Transverse colon (tissue), 4 donors: ENCODE measurements at regions not wholly inside any gene's neighbourhood (a gene's known extent, or its start where the extent isn't known, plus 50 kb on each side); places are given as distances from the start of the nearest gene placed in this dataset.

ENCODE experiments used
- DNase-seq: peaks from one replicate; pipeline ENCODE4 v3.0.0-alpha.2; 2019
- H3K27ac ChIP-seq, 4 donors: fragments of 200-600 bp; sonication (generic); 2 replicates each; pipeline ENCODE4 v1.5.1; 2016 to 2018; ENCODE audit warnings: inconsistent platforms in 4 of 4
- H3K27me3 ChIP-seq: fragments of 200-600 bp; sonication (generic); 2 replicates; pipeline ENCODE4 v1.5.1; 2017; ENCODE audit warnings: inconsistent platforms
- H3K36me3 ChIP-seq, 4 donors: fragments of 200-600 bp; sonication (generic); 2 replicates each; pipeline ENCODE4 v1.5.1; 2017 to 2019; ENCODE audit warnings: inconsistent platforms in 4 of 4
- H3K4me1 ChIP-seq, 4 donors: fragments of 200-600 bp; sonication (generic); 2 replicates each; pipeline ENCODE4 v1.5.1; 2017 to 2020; ENCODE audit warnings: inconsistent platforms in 4 of 4
- H3K4me3 ChIP-seq, 4 donors: fragments of 200-600 bp; sonication (generic); 1 replicate in 1 of 4; 2 replicates in 3 of 4; pipeline versions ENCODE4 v1.5.1 to v1.6.1; 2017 to 2019; ENCODE audit warnings: inconsistent platforms in 4 of 4
- H3K9me3 ChIP-seq, 2 donors: fragments of 200-600 bp; sonication (generic); 2 replicates each; pipeline ENCODE4 v1.5.1; 2017 to 2019; ENCODE audit warnings: inconsistent platforms in 2 of 2
- CTCF ChIP-seq, 5 experiments: fragments of 200-600 bp in 3 of 5; fragments of 450-650 bp in 2 of 5; sonication (generic) in 3 of 5; IDR thresholded peaks; 1 replicate in 2 of 5; 2 replicates in 3 of 5; pipeline ENCODE4 v1.5.1; 2016 to 2017; ENCODE audit warnings: antibody characterized with exemption in 5 of 5, inconsistent platforms in 3 of 5, mild to moderate bottlenecking in 2 of 5, moderate library complexity in 1 of 5
- EP300 ChIP-seq: sonication (generic); formaldehyde crosslinking; IDR thresholded peaks from one replicate; pipeline ENCODE4 v1.6.1; 2017; ENCODE audit warnings: antibody characterized with exemption, low read depth
- POLR2A ChIP-seq: fragments of 450-650 bp; IDR thresholded peaks from one replicate; pipeline ENCODE4 v1.6.1; 2016; ENCODE audit warnings: antibody characterized with exemption, mild to moderate bottlenecking, moderate library complexity
- POLR2AphosphoS5 ChIP-seq, 3 donors: sonication (generic); formaldehyde crosslinking; IDR thresholded peaks; one replicate each; pipeline ENCODE4 v1.6.1; 2016; ENCODE audit warnings: antibody characterized with exemption in 3 of 3
- WGBS, 2 donors: methylation state at CpG; one replicate each; pipeline ENCODE4 v1.1.5; 2018; ENCODE audit warnings: low coverage in 1 of 2; 5-methylcytosine and 5-hydroxymethylcytosine counted together
- in situ Hi-C, 4 donors: fragments of 200-750 bp; cut with MboI; loops; one replicate each; pipeline versions ENCODE4 v1.15.0 to v1.15.1; 2017; ENCODE audit warnings: low sequenced_read_pairs in 3 of 4, low pct_ligation_motif_present in 1 of 4, low pct_unique_long_range_greater_than_20kb in 1 of 4
- intact Hi-C: fragments of 100-400 bp; cut with DNase I; formaldehyde crosslinking; loops from one replicate; pipeline ENCODE4 v1.15.1; 2023; ENCODE audit warnings: low total_unique reads

- Histone ChIP-seq H3K9me3 (no peaks in the 10 kb centered on the region), H3K4me3 (no peak overlapping the region), H3K36me3 (no peaks in the 10 kb centered on the region), H3K4me1 (no peaks in the 10 kb centered on the region), H3K27ac (no peak overlapping the region), H3K27me3 (no peaks in the 10 kb centered on the region)
- intact Hi-C loops = no loop called here
- WGBS, 2 donors = 59 to 83% methylated on average over 2 to 5 of the region's 5 CpGs
- TF ChIP-seq EP300 (no peak), CTCF (IDR thresholded peaks at IDR 0.05) (no peak), POLR2AphosphoS5 (IDR thresholded peaks at IDR 0.05) (no peak), POLR2A (no peak)
- in situ Hi-C loops = no loop called here
- DNase-seq = no peak
Measured at GRCh38 chr12:131486451-131487230, 224.2 kb upstream of the SFSWAP start.

- no peaks in the 10 kb centered on the region for H3K9me3 ChIP-seq
- no peaks in the 10 kb centered on the region for H3K4me1 ChIP-seq
- no peak overlapping the region for H3K4me3 ChIP-seq
- no peaks in the 10 kb centered on the region for H3K27me3 ChIP-seq
- H3K27ac ChIP-seq = no peak overlapping the region
- WGBS, 2 donors = 0 to 35% methylated on average over 3 to 9 of the region's 9 CpGs
- intact Hi-C loops = no loop called here
- in situ Hi-C loops = no loop called here
- TF ChIP-seq EP300 (no peak), POLR2AphosphoS5 (IDR thresholded peaks at IDR 0.05) (no peak), CTCF (IDR thresholded peaks at IDR 0.05) (no peak), POLR2A (no peak)
- no peaks in the 10 kb centered on the region for H3K36me3 ChIP-seq
- DNase-seq = no peak
Measured at GRCh38 chr12:131487388-131488124, 223.3 kb upstream of the SFSWAP start.

GRCh38 chr12:131489718-131490117 is 221.2 kb upstream of the SFSWAP start:
- no peaks in the 10 kb centered on the region for H3K9me3 ChIP-seq
- intact Hi-C loops (no loop called here), in situ Hi-C loops (no loop called here)
- WGBS, 2 donors = 84% methylated on average over 3 of the region's 3 CpGs; no CpG with 5 or more reads in 1 of the 2 donors
- no peak overlapping the region for H3K4me3 ChIP-seq
- H3K4me1 ChIP-seq = no peaks in the 10 kb centered on the region
- H3K27ac ChIP-seq = no peak overlapping the region
- no peaks in the 10 kb centered on the region for H3K27me3 ChIP-seq
- TF ChIP-seq POLR2A = no peak
- no peak for TF ChIP-seq CTCF (IDR thresholded peaks at IDR 0.05)
- no peak for TF ChIP-seq EP300
- TF ChIP-seq POLR2AphosphoS5 (IDR thresholded peaks at IDR 0.05) = no peak
- H3K36me3 ChIP-seq = no peaks in the 10 kb centered on the region
- no peak for DNase-seq

- WGBS, 2 donors = 77% methylated on average over 1 of the region's 1 CpG; no CpG with 5 or more reads in 1 of the 2 donors
- Histone ChIP-seq H3K4me1 (no peaks in the 10 kb centered on the region), H3K27ac (no peak overlapping the region), H3K4me3 (no peak overlapping the region), H3K36me3 (no peaks in the 10 kb centered on the region), H3K27me3 (no peaks in the 10 kb centered on the region), H3K9me3 (no peaks in the 10 kb centered on the region)
- TF ChIP-seq POLR2AphosphoS5 (IDR thresholded peaks at IDR 0.05) (no peak), CTCF (IDR thresholded peaks at IDR 0.05) (no peak), EP300 (no peak), POLR2A (no peak)
- in situ Hi-C loops (no loop called here), intact Hi-C loops (no loop called here)
- DNase-seq = no peak
Measured at GRCh38 chr12:131491155-131491554, 219.7 kb upstream of the SFSWAP start.
